Right lobe of liver (tissue), 4 donors: ENCODE measurements at regions not wholly inside any gene's neighbourhood (a gene's known extent, or its start where the extent isn't known, plus 50 kb on each side); places are given as distances from the start of the nearest gene placed in this dataset.

Experiments
- POLR2A ChIP-seq: fragments of 450-650 bp; IDR thresholded peaks from one replicate; pipeline ENCODE4 v1.6.1; 2017; ENCODE audit warnings: antibody characterized with exemption, mild to moderate bottlenecking
- TF ChIP-seq, protein P1 (sequence below), 4 donors: fragments of 200-600 bp in 3 of 4; fragments of 450-650 bp in 1 of 4; IDR thresholded peaks; one replicate each; pipeline versions ENCODE4 v1.5.1 to v1.8.0; 2016 to 2022; ENCODE audit warnings: antibody characterized with exemption in 4 of 4, mild to moderate bottlenecking in 2 of 4
- donor health status: DM: no; HTN: no; CAD: no.
- donor health status: DM: no; HTN: no; CAD: no.
- donor health status: DM: no; HTN: yes; CAD: no.

- no peak for TF ChIP-seq POLR2A
- TF ChIP-seq, protein P1, sequence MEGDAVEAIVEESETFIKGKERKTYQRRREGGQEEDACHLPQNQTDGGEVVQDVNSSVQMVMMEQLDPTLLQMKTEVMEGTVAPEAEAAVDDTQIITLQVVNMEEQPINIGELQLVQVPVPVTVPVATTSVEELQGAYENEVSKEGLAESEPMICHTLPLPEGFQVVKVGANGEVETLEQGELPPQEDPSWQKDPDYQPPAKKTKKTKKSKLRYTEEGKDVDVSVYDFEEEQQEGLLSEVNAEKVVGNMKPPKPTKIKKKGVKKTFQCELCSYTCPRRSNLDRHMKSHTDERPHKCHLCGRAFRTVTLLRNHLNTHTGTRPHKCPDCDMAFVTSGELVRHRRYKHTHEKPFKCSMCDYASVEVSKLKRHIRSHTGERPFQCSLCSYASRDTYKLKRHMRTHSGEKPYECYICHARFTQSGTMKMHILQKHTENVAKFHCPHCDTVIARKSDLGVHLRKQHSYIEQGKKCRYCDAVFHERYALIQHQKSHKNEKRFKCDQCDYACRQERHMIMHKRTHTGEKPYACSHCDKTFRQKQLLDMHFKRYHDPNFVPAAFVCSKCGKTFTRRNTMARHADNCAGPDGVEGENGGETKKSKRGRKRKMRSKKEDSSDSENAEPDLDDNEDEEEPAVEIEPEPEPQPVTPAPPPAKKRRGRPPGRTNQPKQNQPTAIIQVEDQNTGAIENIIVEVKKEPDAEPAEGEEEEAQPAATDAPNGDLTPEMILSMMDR (IDR thresholded peaks at IDR 0.05), result no peak
These were observed 71.1 kb downstream of the ARL6IP4 start for GRCh38 chr12:123051556-123051955.
